OCI-LY7 (cell line): ENCODE measurements at regions not wholly inside any gene's neighbourhood (a gene's known extent, or its start where the extent isn't known, plus 50 kb on each side); places are given as distances from the start of the nearest gene placed in this dataset.

Source experiments
- CTCF ChIP-seq: fragments of 200-600 bp; sonication (generic); conservative IDR thresholded peaks from 2 replicates; pipeline ENCODE4 v1.5.1; 2014; ENCODE audit warnings: mild to moderate bottlenecking, antibody characterized with exemption, low read length, moderate library complexity, mixed read lengths
- EZH2phosphoT487 ChIP-seq: fragments of 200-600 bp; sonication (generic); IDR thresholded peaks from 2 replicates; pipeline ENCODE4 v1.6.1; 2018; ENCODE audit warnings: low read depth, borderline replicate concordance, mild to moderate bottlenecking, mixed run types, antibody characterized with exemption, low read length, moderate library complexity, mixed read lengths

- TF ChIP-seq CTCF: no peak
- TF ChIP-seq EZH2phosphoT487: no peak
These were observed 406.1 kb upstream of the AUTS2 start for GRCh38 chr7:69192134-69192533.
